ENCODE measurements at regions not wholly inside any gene's neighbourhood (a gene's known extent, or its start where the extent isn't known, plus 50 kb on each side); places are given as distances from the start of the nearest gene placed in this dataset.

DNA sequence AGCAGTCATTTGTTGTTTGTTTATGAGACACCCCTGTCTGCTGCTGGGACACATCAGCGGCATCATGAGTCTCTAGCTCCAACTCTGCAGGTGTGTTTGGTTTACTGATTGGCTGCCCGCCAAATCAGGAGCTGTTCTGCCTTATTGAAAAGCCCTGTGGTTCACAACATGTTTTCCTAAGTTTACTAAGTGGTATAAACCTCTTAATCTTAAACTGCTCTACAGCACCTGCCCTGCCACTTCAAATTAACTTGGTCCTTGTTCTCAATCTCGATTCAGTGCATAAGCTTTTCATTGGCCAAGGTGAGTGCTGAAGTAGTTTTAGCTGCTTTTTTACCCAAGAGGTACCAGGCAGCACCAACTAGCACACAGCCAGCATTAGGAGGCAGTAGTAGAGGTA is 77.8 kb upstream of the WDR72 start:
- TF ChIP-seq, protein P1, sequence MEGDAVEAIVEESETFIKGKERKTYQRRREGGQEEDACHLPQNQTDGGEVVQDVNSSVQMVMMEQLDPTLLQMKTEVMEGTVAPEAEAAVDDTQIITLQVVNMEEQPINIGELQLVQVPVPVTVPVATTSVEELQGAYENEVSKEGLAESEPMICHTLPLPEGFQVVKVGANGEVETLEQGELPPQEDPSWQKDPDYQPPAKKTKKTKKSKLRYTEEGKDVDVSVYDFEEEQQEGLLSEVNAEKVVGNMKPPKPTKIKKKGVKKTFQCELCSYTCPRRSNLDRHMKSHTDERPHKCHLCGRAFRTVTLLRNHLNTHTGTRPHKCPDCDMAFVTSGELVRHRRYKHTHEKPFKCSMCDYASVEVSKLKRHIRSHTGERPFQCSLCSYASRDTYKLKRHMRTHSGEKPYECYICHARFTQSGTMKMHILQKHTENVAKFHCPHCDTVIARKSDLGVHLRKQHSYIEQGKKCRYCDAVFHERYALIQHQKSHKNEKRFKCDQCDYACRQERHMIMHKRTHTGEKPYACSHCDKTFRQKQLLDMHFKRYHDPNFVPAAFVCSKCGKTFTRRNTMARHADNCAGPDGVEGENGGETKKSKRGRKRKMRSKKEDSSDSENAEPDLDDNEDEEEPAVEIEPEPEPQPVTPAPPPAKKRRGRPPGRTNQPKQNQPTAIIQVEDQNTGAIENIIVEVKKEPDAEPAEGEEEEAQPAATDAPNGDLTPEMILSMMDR (IDR thresholded peaks at IDR 0.05) = no peak
- DNase-seq (ENCODE audit: extremely low spot score, unreplicated experiment) = no peak
- Mint-ChIP-seq H3K4me3 (ENCODE audit: unreplicated experiment) (no peak overlapping the region), H3K4me1 (ENCODE audit: unreplicated experiment) (peaks cover 19% of the 10 kb centered on the region), H3K36me3 (ENCODE audit: unreplicated experiment) (no peaks in the 10 kb centered on the region), H3K9me3 (ENCODE audit: unreplicated experiment) (no peaks in the 10 kb centered on the region), H3K27ac (ENCODE audit: unreplicated experiment) (no peak overlapping the region), H3K27me3 (ENCODE audit: unreplicated experiment) (no peaks in the 10 kb centered on the region)

DNA sequence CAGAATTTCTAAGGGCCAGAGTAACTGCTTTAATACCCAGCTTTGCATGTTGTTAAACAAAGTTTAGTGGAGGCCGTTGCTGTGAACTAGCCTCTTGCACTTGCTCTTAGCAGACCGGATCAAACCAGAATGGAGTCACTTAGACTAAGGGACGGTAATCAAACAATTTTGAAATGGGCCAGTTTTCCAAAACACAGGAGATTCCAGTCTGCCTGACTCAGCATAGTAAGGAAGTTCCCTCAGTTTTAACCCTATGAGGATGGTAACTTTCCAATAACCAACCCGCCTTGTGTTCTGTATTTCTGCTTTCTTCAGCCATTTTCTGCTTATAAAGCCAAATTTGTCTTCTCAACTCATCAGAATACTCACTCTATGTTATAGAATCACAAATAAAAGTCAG is 77.2 kb upstream of the WDR72 start:
- no peaks in the 10 kb centered on the region for H3K9me3 Mint-ChIP-seq (ENCODE audit: unreplicated experiment)
- no peaks in the 10 kb centered on the region for H3K27me3 Mint-ChIP-seq (ENCODE audit: unreplicated experiment)
- H3K4me1 Mint-ChIP-seq (ENCODE audit: unreplicated experiment) = peaks cover 24% of the 10 kb centered on the region
- no peak overlapping the region for H3K27ac Mint-ChIP-seq (ENCODE audit: unreplicated experiment)
- H3K36me3 Mint-ChIP-seq (ENCODE audit: unreplicated experiment) = no peaks in the 10 kb centered on the region
- TF ChIP-seq, protein P1 (IDR thresholded peaks at IDR 0.05) = no peak
- no peak for DNase-seq (ENCODE audit: extremely low spot score, unreplicated experiment)
- no peak overlapping the region for H3K4me3 Mint-ChIP-seq (ENCODE audit: unreplicated experiment)

- no peaks in the 10 kb centered on the region for H3K9me3 Mint-ChIP-seq (ENCODE audit: unreplicated experiment)
- H3K36me3 Mint-ChIP-seq (ENCODE audit: unreplicated experiment) = no peaks in the 10 kb centered on the region
- TF ChIP-seq, protein P1 (IDR thresholded peaks at IDR 0.05) = no peak
- H3K4me3 Mint-ChIP-seq (ENCODE audit: unreplicated experiment) = no peak overlapping the region
- H3K27me3 Mint-ChIP-seq (ENCODE audit: unreplicated experiment) = no peaks in the 10 kb centered on the region
- H3K27ac Mint-ChIP-seq (ENCODE audit: unreplicated experiment) = no peak overlapping the region
- DNase-seq (ENCODE audit: extremely low spot score, unreplicated experiment) = no peak
- H3K4me1 Mint-ChIP-seq (ENCODE audit: unreplicated experiment) = peaks cover 31% of the 10 kb centered on the region
These were observed 75.8 kb upstream of the WDR72 start for GRCh38 chr15:53835309-53835708.

GRCh38 chr15:53834214-53834613 is 74.8 kb upstream of the WDR72 start:
- Mint-ChIP-seq H3K4me1 (ENCODE audit: unreplicated experiment) (peaks cover 34% of the 10 kb centered on the region), H3K9me3 (ENCODE audit: unreplicated experiment) (no peaks in the 10 kb centered on the region), H3K27me3 (ENCODE audit: unreplicated experiment) (no peaks in the 10 kb centered on the region), H3K4me3 (ENCODE audit: unreplicated experiment) (no peak overlapping the region), H3K36me3 (ENCODE audit: unreplicated experiment) (no peaks in the 10 kb centered on the region), H3K27ac (ENCODE audit: unreplicated experiment) (no peak overlapping the region)
- DNase-seq (ENCODE audit: extremely low spot score, unreplicated experiment) = no peak
- TF ChIP-seq, protein P1 (IDR thresholded peaks at IDR 0.05) = no peak

DNA sequence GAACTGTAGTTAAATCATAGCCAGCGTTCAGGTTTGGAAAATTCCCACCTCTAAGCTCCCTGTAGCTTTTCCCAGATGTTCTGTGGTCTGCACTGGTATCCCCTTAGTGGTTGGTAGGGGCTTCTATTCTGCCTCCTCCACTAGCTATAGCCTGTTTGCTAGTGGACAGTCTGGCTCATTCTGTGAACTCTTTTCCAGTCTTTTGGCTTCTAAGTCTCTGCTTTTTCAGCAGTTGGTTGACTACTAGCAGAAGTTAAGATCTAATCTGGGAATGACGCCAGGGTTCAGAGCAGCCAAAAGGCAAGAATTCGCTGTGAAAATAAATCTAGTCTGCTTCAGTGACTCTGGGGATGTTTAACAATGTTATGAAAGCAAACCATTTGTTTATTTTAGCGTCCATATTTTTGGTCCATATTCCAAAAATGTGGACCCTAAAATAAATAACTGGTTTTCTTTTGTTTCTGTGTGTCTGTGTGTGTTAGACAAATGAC is 73.7 kb upstream of the WDR72 start:
- Mint-ChIP-seq H3K27me3 (ENCODE audit: unreplicated experiment) (no peaks in the 10 kb centered on the region), H3K9me3 (ENCODE audit: unreplicated experiment) (peaks cover 3% of the 10 kb centered on the region), H3K36me3 (ENCODE audit: unreplicated experiment) (no peaks in the 10 kb centered on the region), H3K27ac (ENCODE audit: unreplicated experiment) (peak overlapping the region; percentile 43), H3K4me1 (ENCODE audit: unreplicated experiment) (peaks cover 34% of the 10 kb centered on the region), H3K4me3 (ENCODE audit: unreplicated experiment) (peak overlapping the region; percentile 12)
- TF ChIP-seq, protein P1 (IDR thresholded peaks at IDR 0.05) = no peak
- no peak for DNase-seq (ENCODE audit: extremely low spot score, unreplicated experiment)

All from osteocyte (in vitro differentiated cells).